ENCODE measurements at regions not wholly inside any gene's neighbourhood (a gene's known extent, or its start where the extent isn't known, plus 50 kb on each side); places are given as distances from the start of the nearest gene placed in this dataset.
"Not testable (repeated sequence)": the region's sequence is repeated elsewhere in the genome, so short reads cannot be mapped to it uniquely, and the experiment has no call there.

DNA sequence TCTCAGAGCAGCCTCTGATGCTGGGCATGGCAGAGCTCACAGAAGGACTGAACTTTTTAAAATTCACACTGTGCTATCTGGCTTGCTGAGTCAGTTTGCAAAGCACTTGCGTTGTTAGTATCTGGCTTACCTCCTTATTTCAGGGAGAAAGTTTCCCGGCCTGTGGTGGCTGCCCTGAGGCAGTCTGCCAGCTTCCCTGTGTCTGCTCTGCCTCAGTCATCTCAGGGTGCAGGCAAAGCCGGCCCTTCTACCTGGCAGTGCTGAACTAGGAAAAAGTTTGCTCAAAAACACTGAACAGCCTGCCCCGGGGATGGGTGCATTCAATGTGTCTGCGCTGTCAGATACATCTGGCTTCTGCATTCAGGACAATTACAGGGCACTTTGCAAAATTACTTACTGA is 90.2 kb upstream of the UXS1 start:
- ChIA-PET POLR2A (no interaction called here), CTCF (no interaction called here)
- Mint-ChIP-seq H3K9me3 (no peaks in the 10 kb centered on the region), H3K4me1 (ENCODE audit: low read depth) (no peaks in the 10 kb centered on the region), H3K36me3 (no peaks in the 10 kb centered on the region), H3K27me3 (peaks cover 14% of the 10 kb centered on the region), H3K27ac (no peak overlapping the region), H3K4me3 (no peak overlapping the region)
- intact Hi-C loops (cut with micrococcal nuclease): no loop called here
- DNase-seq: no peak

DNA sequence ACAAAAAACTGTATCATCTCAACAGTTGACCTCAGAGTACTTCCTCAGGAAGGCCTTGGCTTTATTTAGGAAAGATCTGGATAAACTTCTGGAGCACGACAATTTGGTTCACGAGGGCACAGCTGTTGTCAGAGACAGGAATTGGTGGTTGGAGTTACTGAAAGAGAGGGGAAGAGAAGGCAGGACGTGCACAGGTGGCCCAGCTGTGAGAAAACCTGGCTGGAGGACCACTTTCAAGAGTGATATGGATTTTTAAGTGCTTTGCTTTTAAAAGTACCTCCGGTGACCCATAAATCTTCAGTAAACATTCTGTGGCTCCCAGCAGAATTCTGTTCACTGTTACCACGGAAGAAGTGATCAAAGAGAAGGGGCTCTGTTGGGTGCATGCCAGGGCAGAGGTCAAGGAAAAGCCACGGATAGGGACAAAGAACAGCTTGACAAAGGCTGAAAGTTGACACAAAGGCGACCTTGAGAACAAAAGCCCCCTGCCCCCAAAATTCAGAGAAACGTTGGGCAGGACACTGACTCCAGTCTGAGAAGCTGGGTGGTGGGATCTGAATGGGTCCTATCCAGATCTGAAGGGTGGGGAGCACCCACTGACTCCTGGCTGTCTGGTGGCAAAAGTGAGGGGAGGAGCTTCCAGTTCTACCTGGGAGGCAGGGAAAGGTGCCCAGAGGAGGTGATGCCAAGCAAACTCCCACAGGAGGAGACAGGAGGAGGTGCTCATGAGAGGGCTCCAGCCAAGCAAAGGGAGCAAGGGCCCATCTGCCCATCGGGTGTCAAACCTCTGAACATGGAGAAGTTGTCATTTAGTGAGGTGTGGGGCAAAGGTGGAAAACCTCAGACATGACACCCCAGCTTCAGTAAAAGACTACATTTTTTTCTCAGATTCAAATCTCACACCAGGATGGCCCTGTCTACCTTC is 89.4 kb upstream of the UXS1 start:
- H3K4me1 Mint-ChIP-seq (ENCODE audit: low read depth); H3K4me3 Mint-ChIP-seq; intact Hi-C loops (cut with micrococcal nuclease); DNase-seq; CTCF ChIA-PET; H3K9me3 Mint-ChIP-seq; H3K27ac Mint-ChIP-seq; H3K36me3 Mint-ChIP-seq; POLR2A ChIA-PET: not testable (repeated sequence)
- peaks cover 14% of the 10 kb centered on the region for H3K27me3 Mint-ChIP-seq

DNA sequence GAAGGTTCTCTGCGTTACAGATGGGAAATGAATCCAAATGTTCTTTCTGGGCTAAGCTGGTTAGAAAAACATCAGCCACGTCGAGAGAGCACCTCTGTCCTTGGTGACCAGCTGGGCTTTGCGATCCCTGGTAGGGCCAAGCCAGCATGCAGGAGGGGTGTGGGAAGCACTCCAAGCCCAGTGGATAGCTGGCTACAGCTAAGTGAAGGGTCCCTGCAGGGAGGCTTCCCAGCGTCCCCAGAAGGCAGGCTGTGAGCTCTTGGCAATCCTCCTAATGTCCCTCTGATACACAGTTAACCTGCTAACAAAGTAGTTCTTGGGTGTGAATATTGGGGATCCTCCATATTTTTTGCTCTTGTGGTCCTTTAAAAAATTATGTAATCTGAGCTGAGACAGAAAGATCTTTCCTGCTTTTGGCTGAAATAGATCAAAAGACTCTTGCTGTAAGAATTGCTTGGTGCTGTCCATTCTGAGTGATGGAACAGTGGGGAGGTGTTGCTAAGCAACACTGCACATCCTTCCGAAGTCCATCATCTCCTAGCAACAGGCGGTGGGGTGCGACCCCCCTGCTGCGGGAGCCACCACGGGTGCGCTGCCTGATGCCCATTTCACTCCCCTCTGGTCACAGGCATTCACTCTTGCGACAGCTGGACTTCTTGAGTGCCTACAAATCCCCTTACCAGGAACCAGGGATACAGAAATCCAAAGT is 88.5 kb upstream of the UXS1 start:
- DNase-seq: no peak
- CTCF ChIA-PET: no interaction called here
- H3K27me3 Mint-ChIP-seq: peaks cover 14% of the 10 kb centered on the region
- POLR2A ChIA-PET: no interaction called here
- H3K36me3 Mint-ChIP-seq: no peaks in the 10 kb centered on the region
- H3K9me3 Mint-ChIP-seq: no peaks in the 10 kb centered on the region
- no peaks in the 10 kb centered on the region for H3K4me1 Mint-ChIP-seq (ENCODE audit: low read depth)
- no peak overlapping the region for H3K4me3 Mint-ChIP-seq
- intact Hi-C loops (cut with micrococcal nuclease): no loop called here
- no peak overlapping the region for H3K27ac Mint-ChIP-seq

DNA sequence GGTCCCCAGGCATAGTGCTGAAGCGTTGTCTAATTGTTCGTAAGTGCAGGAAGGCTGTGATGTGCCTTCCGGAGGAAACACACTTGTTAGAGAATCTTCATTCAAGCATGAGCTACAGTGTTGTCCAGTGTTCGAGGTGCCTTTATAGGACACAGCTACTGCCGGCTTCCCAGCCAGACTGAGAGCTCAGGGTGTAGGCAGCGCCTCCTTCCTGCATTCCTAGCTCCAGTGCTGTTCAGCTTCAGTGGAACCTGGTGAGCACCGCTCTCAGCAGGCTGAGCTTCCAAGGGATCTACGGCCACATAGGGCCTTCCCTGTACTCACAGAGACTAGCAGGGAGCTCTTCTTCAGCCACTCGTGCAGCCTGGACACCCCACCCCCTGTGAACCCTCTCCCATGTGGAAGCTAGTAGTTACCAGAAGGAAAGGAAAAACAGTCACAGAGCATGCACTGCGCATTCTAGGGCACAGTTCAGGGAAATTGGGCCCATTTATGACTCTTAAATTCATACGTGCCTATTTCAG is 87.9 kb upstream of the UXS1 start:
- CTCF ChIA-PET; H3K27ac Mint-ChIP-seq; H3K36me3 Mint-ChIP-seq; H3K9me3 Mint-ChIP-seq; intact Hi-C loops (cut with micrococcal nuclease); H3K4me3 Mint-ChIP-seq; POLR2A ChIA-PET; DNase-seq; H3K4me1 Mint-ChIP-seq (ENCODE audit: low read depth): not testable (repeated sequence)
- H3K27me3 Mint-ChIP-seq: peaks cover 14% of the 10 kb centered on the region

DNA sequence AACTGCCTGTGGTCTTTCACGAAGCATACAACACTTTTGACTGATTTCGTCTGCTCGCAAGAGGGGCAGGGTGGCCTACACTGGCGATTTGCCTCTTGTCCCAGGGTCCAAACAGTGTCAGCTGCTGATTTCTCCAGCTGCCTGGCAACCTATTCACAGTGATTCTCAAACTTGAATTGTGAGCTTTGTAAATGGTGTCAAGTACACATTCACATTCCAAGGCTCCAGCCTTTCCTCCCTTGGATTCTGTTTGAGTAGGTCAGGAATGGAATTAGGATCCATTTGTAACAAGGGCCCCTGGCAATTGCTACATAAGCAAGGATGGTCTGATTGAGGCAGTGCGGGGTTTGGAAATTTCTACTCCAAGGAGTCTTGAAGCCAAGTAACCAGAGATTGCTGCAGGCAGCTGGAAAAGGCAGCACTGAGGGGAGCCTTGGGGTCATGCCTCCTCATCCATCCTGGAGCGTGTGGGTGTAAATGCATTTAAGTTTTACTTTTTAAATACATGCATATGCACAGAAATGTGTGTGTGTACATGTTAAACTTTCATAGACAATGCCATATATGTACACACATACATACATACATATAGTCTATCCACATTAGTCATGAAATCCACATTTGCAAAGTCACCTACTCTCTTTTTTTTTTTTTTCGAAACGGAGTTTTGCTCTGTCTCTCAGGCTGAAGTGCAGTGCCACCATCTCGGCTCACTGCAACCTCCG is 86.8 kb upstream of the UXS1 start:
- peaks cover 14% of the 10 kb centered on the region for H3K27me3 Mint-ChIP-seq
- no peaks in the 10 kb centered on the region for H3K36me3 Mint-ChIP-seq
- no peak overlapping the region for H3K27ac Mint-ChIP-seq
- ChIA-PET CTCF (no interaction called here), POLR2A (no interaction called here)
- no peaks in the 10 kb centered on the region for H3K9me3 Mint-ChIP-seq
- no peak for DNase-seq
- intact Hi-C loops (cut with micrococcal nuclease): no loop called here
- no peaks in the 10 kb centered on the region for H3K4me1 Mint-ChIP-seq (ENCODE audit: low read depth)
- no peak overlapping the region for H3K4me3 Mint-ChIP-seq

DNA sequence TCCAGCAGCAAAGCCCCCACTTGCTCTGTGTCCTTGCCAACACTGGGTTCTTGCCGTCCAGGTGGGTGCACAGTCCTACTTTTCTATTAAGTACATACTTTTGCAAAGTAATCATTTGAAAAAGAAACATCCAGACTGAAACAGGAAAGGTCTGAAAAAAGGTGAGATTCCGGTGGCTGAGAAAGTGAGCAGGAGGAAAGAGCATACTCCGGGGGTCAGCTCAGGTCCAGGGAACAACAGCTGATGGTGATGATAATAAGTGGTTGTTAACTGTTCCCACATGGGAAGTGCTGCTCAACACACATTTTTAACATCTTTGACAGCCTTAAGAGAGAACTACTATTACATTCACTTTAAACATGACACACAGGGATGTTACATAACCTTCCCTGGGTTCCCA is 86.1 kb upstream of the UXS1 start:
- H3K9me3 Mint-ChIP-seq: no peaks in the 10 kb centered on the region
- ChIA-PET POLR2A (no interaction called here), CTCF (no interaction called here)
- H3K4me3 Mint-ChIP-seq: no peak overlapping the region
- no peak overlapping the region for H3K27ac Mint-ChIP-seq
- intact Hi-C loops (cut with micrococcal nuclease): no loop called here
- peaks cover 14% of the 10 kb centered on the region for H3K27me3 Mint-ChIP-seq
- no peaks in the 10 kb centered on the region for H3K36me3 Mint-ChIP-seq
- DNase-seq: no peak
- H3K4me1 Mint-ChIP-seq (ENCODE audit: low read depth): no peaks in the 10 kb centered on the region

DNA sequence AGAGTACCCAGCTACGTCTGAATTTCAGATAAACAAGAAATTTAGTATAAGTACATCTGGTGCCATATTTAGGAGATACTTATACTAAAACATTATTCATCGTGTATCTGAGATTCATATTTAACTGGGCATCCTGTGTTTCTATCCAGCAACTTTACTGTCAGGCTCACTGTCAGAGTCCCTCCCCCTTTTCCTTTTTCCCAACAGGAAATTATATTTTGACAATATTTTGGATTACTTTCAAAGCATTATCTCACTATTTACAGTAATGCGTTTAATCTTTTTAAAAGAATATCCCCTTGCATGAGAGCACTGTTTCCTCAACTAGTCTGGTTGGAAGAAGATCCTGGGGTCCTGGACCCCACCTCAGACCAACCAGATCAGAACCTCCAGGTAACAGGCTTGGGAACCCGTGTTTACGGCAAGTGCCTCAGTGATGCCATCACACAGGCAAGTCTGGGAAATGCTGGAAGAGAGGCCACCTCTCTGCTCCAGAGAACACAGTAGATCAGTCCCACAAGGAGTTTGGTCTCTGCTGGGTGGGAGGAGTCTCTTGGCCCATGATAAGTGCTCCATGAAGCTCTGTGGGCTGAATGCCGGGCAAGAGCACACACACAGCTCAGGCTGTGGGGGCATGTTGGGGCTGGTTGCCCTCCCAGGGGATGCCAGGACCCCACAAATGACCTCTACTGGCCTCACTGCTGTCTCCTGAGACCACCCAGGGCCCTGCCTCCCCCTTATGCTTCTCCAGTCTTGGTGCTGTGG is 84.2 kb upstream of the UXS1 start:
- ChIA-PET POLR2A (no interaction called here), CTCF (no interaction called here)
- DNase-seq: no peak

DNA sequence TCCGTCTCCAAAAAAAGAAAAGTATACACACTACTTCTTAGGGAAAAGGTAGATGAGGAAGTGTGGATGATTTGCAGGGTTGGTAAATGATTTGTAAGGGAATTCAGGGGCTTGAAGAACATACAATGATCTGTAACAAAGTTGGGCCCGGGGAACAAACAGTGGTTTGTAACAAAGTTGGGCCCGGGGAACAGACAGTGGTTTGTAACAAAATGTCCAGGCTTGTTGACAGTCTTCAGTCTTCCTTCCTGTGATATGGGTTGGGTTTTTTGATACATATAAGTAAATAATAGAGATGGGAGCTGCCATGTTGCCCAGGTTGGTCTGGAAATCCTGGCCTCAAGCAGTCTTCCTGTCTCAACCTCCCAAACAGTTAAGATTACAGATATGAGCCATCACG is 83.3 kb upstream of the UXS1 start:
- ChIA-PET CTCF (no interaction called here), POLR2A (no interaction called here)
- no peak for DNase-seq
- Mint-ChIP-seq H3K27ac (no peak overlapping the region), H3K9me3 (no peaks in the 10 kb centered on the region), H3K4me1 (ENCODE audit: low read depth) (no peaks in the 10 kb centered on the region), H3K4me3 (no peak overlapping the region), H3K27me3 (peaks cover 8% of the 10 kb centered on the region), H3K36me3 (no peaks in the 10 kb centered on the region)
- intact Hi-C loops (cut with micrococcal nuclease): loop anchor here (10.0 kb wide), 1 partner anchor 173 kb away; no protein-coding TSS in a partner anchor

More for the DNA sequence above, 84.2 kb upstream of the UXS1 start:
- Mint-ChIP-seq H3K9me3 (no peaks in the 10 kb centered on the region), H3K27ac (no peak overlapping the region), H3K27me3 (peaks cover 14% of the 10 kb centered on the region), H3K4me3 (no peak overlapping the region), H3K36me3 (no peaks in the 10 kb centered on the region), H3K4me1 (ENCODE audit: low read depth) (no peaks in the 10 kb centered on the region)
- intact Hi-C loops (cut with micrococcal nuclease): loop anchor here (10.0 kb wide), 1 partner anchor 173 kb away; no protein-coding TSS in a partner anchor

DNA sequence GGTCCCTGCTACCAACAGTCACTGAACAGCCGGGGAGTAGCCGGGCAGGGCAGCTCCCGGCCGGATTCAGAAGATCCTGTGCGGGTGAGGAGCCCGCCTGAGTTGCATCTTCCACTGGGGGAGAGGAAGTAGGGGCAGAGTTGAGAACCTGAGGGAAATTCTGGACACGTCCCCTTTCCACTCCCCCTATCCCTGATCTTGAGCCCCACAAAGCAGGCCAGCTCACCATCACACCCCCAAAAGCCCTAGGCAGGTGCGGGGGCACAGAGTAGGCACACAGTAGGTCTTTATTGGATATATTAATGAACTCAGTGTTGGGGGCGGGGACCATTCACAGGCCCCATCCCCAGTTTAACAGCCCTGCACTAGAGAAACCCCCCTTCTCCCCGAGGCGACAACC is 81.9 kb upstream of the UXS1 start:
- DNase-seq: no peak
- intact Hi-C loops (cut with micrococcal nuclease): loop anchor here (10.0 kb wide), 1 partner anchor 171 kb away; no protein-coding TSS in a partner anchor
- H3K4me3 Mint-ChIP-seq: no peak overlapping the region
- peaks cover 8% of the 10 kb centered on the region for H3K27me3 Mint-ChIP-seq
- H3K27ac Mint-ChIP-seq: no peak overlapping the region
- H3K36me3 Mint-ChIP-seq: no peaks in the 10 kb centered on the region
- no peaks in the 10 kb centered on the region for H3K9me3 Mint-ChIP-seq
- ChIA-PET POLR2A (no interaction called here), CTCF (no interaction called here)
- no peaks in the 10 kb centered on the region for H3K4me1 Mint-ChIP-seq (ENCODE audit: low read depth)

DNA sequence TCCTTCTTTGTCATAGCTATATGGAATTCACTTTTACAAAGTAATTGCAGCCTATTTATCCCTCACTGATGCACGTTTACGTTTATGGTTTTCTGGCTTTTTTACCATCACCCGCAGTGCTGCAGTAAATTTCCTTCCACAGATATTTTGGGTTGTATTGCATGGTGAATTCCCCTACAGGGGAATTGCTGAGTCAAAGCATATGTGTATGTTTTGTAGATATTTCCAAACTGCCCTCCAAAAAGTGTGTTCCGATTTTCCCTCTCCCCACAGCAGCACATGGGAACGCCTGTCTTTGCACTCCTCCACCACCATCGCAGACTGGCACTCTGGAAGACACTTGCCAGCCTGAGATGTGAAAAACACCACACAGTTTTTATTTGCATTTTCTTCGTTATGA is 80.6 kb upstream of the UXS1 start:
- H3K4me3 Mint-ChIP-seq: no peak overlapping the region

DNA sequence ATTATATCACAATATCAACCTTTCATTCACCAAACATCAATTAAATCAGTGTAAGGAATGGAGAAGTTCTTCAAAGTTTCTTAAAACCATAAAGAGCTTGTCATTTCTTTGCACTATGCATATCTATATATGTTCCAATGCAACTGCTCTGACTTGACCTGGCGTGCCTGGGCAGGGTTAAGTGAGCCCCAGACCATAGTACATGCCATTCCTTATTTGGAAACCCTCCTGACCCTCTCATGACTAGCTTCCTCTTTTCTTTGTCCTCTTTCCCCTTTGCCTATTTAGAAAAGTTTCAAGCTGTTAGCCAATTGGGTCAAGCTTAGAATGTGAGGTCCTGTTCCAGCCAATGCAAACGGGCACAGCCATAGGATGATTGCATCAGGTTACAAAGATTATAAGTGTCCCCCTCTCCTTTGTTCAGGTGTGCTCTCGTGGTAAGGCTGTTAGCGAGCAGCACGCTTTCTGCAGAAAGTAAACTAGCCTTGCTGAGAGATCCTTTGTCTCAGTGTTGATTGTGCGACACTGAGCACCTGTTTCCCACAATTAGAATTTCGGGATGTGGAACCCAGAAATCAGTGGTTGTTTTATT is 78.2 kb upstream of the UXS1 start:
- intact Hi-C loops (cut with micrococcal nuclease): loop anchor here (5.0 to 10.0 kb wide), 2 partner anchors 80 to 168 kb away; partner anchors contain the start of gene UXS1
- H3K36me3 Mint-ChIP-seq: no peaks in the 10 kb centered on the region
- CTCF ChIA-PET: no interaction called here

More for the DNA sequence above, 80.6 kb upstream of the UXS1 start:
- ChIA-PET CTCF (no interaction called here), POLR2A (no interaction called here)
- H3K9me3 Mint-ChIP-seq: no peaks in the 10 kb centered on the region
- peaks cover under 1% of the 10 kb centered on the region for H3K4me1 Mint-ChIP-seq (ENCODE audit: low read depth)
- intact Hi-C loops (cut with micrococcal nuclease): loop anchor here (5.0 to 10.0 kb wide), 2 partner anchors 82 to 170 kb away; partner anchors contain the start of gene UXS1
- no peak overlapping the region for H3K27ac Mint-ChIP-seq
- no peaks in the 10 kb centered on the region for H3K36me3 Mint-ChIP-seq
- no peak for DNase-seq
- peaks cover 3% of the 10 kb centered on the region for H3K27me3 Mint-ChIP-seq

More for the DNA sequence above, 78.2 kb upstream of the UXS1 start:
- DNase-seq: no peak
- Mint-ChIP-seq H3K9me3 (no peaks in the 10 kb centered on the region), H3K4me1 (ENCODE audit: low read depth) (peaks cover 3% of the 10 kb centered on the region), H3K27ac (no peak overlapping the region), H3K27me3 (peaks cover 3% of the 10 kb centered on the region), H3K4me3 (no peak overlapping the region)
- POLR2A ChIA-PET: no interaction called here
